ENCODE measurements at regions not wholly inside any gene's neighbourhood (a gene's known extent, or its start where the extent isn't known, plus 50 kb on each side); places are given as distances from the start of the nearest gene placed in this dataset.
A peak's percentile ranks its signal among the peaks of the same experiment; 100 is the strongest.

DNA sequence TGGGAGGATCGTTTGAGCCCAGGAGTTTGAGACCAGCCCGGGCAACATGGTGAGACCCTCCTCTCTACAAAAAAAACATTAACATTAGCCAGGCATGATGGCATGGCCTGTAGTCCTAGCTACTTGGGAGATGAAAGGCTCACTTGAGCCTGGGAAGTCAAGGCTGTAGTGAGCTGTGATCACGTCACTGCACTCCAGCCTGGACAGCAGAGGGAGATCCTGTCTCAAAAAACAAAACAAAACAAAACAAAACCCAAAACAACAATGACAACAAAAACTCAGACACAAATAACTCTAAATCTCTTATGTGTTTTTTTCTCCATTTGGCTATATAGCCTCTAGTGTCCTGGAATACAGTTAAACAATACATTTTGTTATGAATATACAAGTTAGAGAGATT, 127.3 kb upstream of the STK26 start:
- no peak for TF ChIP-seq OVOL3 (tag by site-specific recombination; IDR thresholded peaks at IDR 0.05)
- TF ChIP-seq, protein P1, sequence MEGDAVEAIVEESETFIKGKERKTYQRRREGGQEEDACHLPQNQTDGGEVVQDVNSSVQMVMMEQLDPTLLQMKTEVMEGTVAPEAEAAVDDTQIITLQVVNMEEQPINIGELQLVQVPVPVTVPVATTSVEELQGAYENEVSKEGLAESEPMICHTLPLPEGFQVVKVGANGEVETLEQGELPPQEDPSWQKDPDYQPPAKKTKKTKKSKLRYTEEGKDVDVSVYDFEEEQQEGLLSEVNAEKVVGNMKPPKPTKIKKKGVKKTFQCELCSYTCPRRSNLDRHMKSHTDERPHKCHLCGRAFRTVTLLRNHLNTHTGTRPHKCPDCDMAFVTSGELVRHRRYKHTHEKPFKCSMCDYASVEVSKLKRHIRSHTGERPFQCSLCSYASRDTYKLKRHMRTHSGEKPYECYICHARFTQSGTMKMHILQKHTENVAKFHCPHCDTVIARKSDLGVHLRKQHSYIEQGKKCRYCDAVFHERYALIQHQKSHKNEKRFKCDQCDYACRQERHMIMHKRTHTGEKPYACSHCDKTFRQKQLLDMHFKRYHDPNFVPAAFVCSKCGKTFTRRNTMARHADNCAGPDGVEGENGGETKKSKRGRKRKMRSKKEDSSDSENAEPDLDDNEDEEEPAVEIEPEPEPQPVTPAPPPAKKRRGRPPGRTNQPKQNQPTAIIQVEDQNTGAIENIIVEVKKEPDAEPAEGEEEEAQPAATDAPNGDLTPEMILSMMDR (tag by site-specific recombination; IDR thresholded peaks at IDR 0.05) = peak; percentile 35; the same call in 1 of the 2 replicates
- no peak for TF ChIP-seq ZNF394 (tag by site-specific recombination; IDR thresholded peaks at IDR 0.05; ENCODE audit: borderline replicate concordance)
- TF ChIP-seq MEIS1 (CRISPR knock-in tag; IDR thresholded peaks at IDR 0.05; ENCODE audit: borderline replicate concordance) = no peak
- TF ChIP-seq, protein P2, sequence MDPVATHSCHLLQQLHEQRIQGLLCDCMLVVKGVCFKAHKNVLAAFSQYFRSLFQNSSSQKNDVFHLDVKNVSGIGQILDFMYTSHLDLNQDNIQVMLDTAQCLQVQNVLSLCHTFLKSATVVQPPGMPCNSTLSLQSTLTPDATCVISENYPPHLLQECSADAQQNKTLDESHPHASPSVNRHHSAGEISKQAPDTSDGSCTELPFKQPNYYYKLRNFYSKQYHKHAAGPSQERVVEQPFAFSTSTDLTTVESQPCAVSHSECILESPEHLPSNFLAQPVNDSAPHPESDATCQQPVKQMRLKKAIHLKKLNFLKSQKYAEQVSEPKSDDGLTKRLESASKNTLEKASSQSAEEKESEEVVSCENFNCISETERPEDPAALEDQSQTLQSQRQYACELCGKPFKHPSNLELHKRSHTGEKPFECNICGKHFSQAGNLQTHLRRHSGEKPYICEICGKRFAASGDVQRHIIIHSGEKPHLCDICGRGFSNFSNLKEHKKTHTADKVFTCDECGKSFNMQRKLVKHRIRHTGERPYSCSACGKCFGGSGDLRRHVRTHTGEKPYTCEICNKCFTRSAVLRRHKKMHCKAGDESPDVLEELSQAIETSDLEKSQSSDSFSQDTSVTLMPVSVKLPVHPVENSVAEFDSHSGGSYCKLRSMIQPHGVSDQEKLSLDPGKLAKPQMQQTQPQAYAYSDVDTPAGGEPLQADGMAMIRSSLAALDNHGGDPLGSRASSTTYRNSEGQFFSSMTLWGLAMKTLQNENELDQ (tag by site-specific recombination; IDR thresholded peaks at IDR 0.05; ENCODE audit: low read depth) = no peak
- TF ChIP-seq, protein P3, sequence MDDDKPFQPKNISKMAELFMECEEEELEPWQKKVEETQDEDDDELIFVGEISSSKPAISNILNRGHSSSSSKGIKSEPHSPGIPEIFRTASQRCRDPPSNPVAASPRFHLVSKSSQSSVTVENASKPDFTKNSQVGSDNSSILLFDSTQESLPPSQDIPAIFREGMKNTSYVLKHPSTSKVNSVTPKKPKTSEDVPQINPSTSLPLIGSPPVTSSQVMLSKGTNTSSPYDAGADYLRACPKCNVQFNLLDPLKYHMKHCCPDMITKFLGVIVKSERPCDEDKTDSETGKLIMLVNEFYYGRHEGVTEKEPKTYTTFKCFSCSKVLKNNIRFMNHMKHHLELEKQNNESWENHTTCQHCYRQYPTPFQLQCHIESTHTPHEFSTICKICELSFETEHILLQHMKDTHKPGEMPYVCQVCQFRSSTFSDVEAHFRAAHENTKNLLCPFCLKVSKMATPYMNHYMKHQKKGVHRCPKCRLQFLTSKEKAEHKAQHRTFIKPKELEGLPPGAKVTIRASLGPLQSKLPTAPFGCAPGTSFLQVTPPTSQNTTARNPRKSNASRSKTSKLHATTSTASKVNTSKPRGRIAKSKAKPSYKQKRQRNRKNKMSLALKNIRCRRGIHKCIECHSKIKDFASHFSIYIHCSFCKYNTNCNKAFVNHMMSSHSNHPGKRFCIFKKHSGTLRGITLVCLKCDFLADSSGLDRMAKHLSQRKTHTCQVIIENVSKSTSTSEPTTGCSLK (tag by site-specific recombination; IDR thresholded peaks at IDR 0.05) = no peak
- TF ChIP-seq, protein P4, sequence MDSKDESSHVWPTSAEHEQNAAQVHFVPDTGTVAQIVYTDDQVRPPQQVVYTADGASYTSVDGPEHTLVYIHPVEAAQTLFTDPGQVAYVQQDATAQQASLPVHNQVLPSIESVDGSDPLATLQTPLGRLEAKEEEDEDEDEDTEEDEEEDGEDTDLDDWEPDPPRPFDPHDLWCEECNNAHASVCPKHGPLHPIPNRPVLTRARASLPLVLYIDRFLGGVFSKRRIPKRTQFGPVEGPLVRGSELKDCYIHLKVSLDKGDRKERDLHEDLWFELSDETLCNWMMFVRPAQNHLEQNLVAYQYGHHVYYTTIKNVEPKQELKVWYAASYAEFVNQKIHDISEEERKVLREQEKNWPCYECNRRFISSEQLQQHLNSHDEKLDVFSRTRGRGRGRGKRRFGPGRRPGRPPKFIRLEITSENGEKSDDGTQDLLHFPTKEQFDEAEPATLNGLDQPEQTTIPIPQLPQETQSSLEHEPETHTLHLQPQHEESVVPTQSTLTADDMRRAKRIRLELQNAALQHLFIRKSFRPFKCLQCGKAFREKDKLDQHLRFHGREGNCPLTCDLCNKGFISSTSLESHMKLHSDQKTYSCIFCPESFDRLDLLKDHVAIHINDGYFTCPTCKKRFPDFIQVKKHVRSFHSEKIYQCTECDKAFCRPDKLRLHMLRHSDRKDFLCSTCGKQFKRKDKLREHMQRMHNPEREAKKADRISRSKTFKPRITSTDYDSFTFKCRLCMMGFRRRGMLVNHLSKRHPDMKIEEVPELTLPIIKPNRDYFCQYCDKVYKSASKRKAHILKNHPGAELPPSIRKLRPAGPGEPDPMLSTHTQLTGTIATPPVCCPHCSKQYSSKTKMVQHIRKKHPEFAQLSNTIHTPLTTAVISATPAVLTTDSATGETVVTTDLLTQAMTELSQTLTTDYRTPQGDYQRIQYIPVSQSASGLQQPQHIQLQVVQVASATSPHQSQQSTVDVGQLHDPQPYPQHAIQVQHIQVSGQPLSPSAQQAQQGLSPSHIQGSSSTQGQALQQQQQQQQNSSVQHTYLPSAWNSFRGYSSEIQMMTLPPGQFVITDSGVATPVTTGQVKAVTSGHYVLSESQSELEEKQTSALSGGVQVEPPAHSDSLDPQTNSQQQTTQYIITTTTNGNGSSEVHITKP (tag by site-specific recombination; IDR thresholded peaks at IDR 0.05) = no peak
- TF ChIP-seq, protein P5, sequence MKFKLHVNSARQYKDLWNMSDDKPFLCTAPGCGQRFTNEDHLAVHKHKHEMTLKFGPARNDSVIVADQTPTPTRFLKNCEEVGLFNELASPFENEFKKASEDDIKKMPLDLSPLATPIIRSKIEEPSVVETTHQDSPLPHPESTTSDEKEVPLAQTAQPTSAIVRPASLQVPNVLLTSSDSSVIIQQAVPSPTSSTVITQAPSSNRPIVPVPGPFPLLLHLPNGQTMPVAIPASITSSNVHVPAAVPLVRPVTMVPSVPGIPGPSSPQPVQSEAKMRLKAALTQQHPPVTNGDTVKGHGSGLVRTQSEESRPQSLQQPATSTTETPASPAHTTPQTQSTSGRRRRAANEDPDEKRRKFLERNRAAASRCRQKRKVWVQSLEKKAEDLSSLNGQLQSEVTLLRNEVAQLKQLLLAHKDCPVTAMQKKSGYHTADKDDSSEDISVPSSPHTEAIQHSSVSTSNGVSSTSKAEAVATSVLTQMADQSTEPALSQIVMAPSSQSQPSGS (tag by site-specific recombination; IDR thresholded peaks at IDR 0.05; ENCODE audit: low read depth) = no peak
- TF ChIP-seq, protein P6, sequence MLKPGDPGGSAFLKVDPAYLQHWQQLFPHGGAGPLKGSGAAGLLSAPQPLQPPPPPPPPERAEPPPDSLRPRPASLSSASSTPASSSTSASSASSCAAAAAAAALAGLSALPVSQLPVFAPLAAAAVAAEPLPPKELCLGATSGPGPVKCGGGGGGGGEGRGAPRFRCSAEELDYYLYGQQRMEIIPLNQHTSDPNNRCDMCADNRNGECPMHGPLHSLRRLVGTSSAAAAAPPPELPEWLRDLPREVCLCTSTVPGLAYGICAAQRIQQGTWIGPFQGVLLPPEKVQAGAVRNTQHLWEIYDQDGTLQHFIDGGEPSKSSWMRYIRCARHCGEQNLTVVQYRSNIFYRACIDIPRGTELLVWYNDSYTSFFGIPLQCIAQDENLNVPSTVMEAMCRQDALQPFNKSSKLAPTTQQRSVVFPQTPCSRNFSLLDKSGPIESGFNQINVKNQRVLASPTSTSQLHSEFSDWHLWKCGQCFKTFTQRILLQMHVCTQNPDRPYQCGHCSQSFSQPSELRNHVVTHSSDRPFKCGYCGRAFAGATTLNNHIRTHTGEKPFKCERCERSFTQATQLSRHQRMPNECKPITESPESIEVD (tag by site-specific recombination; IDR thresholded peaks at IDR 0.05) = no peak
- TF ChIP-seq ZNF768 (tag by site-specific recombination; IDR thresholded peaks at IDR 0.05) = no peak
- no peak for TF ChIP-seq ZFP69B (tag by site-specific recombination; IDR thresholded peaks at IDR 0.05)
- TF ChIP-seq, protein P7, sequence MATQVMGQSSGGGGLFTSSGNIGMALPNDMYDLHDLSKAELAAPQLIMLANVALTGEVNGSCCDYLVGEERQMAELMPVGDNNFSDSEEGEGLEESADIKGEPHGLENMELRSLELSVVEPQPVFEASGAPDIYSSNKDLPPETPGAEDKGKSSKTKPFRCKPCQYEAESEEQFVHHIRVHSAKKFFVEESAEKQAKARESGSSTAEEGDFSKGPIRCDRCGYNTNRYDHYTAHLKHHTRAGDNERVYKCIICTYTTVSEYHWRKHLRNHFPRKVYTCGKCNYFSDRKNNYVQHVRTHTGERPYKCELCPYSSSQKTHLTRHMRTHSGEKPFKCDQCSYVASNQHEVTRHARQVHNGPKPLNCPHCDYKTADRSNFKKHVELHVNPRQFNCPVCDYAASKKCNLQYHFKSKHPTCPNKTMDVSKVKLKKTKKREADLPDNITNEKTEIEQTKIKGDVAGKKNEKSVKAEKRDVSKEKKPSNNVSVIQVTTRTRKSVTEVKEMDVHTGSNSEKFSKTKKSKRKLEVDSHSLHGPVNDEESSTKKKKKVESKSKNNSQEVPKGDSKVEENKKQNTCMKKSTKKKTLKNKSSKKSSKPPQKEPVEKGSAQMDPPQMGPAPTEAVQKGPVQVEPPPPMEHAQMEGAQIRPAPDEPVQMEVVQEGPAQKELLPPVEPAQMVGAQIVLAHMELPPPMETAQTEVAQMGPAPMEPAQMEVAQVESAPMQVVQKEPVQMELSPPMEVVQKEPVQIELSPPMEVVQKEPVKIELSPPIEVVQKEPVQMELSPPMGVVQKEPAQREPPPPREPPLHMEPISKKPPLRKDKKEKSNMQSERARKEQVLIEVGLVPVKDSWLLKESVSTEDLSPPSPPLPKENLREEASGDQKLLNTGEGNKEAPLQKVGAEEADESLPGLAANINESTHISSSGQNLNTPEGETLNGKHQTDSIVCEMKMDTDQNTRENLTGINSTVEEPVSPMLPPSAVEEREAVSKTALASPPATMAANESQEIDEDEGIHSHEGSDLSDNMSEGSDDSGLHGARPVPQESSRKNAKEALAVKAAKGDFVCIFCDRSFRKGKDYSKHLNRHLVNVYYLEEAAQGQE (tag by site-specific recombination; IDR thresholded peaks at IDR 0.05) = no peak
- TF ChIP-seq ZNF416 (tag by site-specific recombination; IDR thresholded peaks at IDR 0.05) = no peak
- TF ChIP-seq, protein P8, sequence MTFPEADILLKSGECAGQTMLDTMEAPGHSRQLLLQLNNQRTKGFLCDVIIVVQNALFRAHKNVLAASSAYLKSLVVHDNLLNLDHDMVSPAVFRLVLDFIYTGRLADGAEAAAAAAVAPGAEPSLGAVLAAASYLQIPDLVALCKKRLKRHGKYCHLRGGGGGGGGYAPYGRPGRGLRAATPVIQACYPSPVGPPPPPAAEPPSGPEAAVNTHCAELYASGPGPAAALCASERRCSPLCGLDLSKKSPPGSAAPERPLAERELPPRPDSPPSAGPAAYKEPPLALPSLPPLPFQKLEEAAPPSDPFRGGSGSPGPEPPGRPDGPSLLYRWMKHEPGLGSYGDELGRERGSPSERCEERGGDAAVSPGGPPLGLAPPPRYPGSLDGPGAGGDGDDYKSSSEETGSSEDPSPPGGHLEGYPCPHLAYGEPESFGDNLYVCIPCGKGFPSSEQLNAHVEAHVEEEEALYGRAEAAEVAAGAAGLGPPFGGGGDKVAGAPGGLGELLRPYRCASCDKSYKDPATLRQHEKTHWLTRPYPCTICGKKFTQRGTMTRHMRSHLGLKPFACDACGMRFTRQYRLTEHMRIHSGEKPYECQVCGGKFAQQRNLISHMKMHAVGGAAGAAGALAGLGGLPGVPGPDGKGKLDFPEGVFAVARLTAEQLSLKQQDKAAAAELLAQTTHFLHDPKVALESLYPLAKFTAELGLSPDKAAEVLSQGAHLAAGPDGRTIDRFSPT (tag by site-specific recombination; IDR thresholded peaks at IDR 0.05) = no peak

Data from HEK293 (cell line).